Upper lobe of left lung (tissue), 6 donors: ENCODE measurements at regions not wholly inside any gene's neighbourhood (a gene's known extent, or its start where the extent isn't known, plus 50 kb on each side); places are given as distances from the start of the nearest gene placed in this dataset.

ENCODE experiments used
- ATAC-seq, 2 donors: fragments of 200-7000 bp; cut with Tn5 transposase; one replicate each; pipeline ENCODE4 v1.9.1; 2022; ENCODE audit warnings: mild to moderate bottlenecking in 2 of 2, moderate library complexity in 2 of 2; ENCODE audit not compliant: low FRiP score in 2 of 2
- DNase-seq, 2 donors: peaks; one replicate each; pipeline ENCODE4 v3.0.0-alpha.2; 2019 to 2020
- H3K27ac ChIP-seq, 4 donors: fragments of 200-600 bp; sonication (generic); one replicate each; pipeline ENCODE4 v1.5.1; 2016 to 2019
- H3K27me3 ChIP-seq, 4 donors: fragments of 200-600 bp; sonication (generic); one replicate each; pipeline ENCODE4 v1.5.1; 2017 to 2019
- H3K36me3 ChIP-seq, 4 donors: fragments of 200-600 bp; sonication (generic); one replicate each; pipeline ENCODE4 v1.5.1; 2016 to 2019
- H3K4me1 ChIP-seq, 4 donors: fragments of 200-600 bp; sonication (generic); one replicate each; pipeline ENCODE4 v1.5.1; 2018 to 2019
- H3K4me3 ChIP-seq, 4 donors: fragments of 200-600 bp; sonication (generic); one replicate each; pipeline ENCODE4 v1.5.1; 2017 to 2019; ENCODE audit warnings: mild to moderate bottlenecking in 2 of 4, moderate library complexity in 1 of 4
- H3K9me3 ChIP-seq, 4 donors: fragments of 200-600 bp; sonication (generic); one replicate each; pipeline ENCODE4 v1.5.1; 2018 to 2019
- EP300 ChIP-seq, 4 donors: sonication (generic); formaldehyde crosslinking; IDR thresholded peaks; one replicate each; pipeline ENCODE4 v1.5.1; 2017; ENCODE audit warnings: antibody characterized with exemption in 4 of 4, control low read depth in 2 of 4
- POLR2A ChIP-seq, 4 donors: fragments of 450-650 bp; IDR thresholded peaks; one replicate each; pipeline ENCODE4 v1.5.1; 2016 to 2017; ENCODE audit warnings: antibody characterized with exemption in 4 of 4, mild to moderate bottlenecking in 2 of 4
- POLR2AphosphoS5 ChIP-seq, 2 donors: sonication (generic); formaldehyde crosslinking; IDR thresholded peaks; one replicate each; pipeline ENCODE4 v1.5.1; 2017; ENCODE audit warnings: antibody characterized with exemption in 2 of 2
- WGBS, 2 donors: methylation state at CpG; one replicate each; pipeline ENCODE4 v1.1.5; 2017 to 2018; 5-methylcytosine and 5-hydroxymethylcytosine counted together
- TF ChIP-seq, protein P1 (sequence below), 6 experiments: fragments of 450-650 bp in 4 of 6; fragments of 200-600 bp in 2 of 6; sonication (generic) in 2 of 6; IDR thresholded peaks; one replicate each; pipeline ENCODE4 v1.5.1; 2016 to 2019; ENCODE audit warnings: antibody characterized with exemption in 6 of 6
- donor health status: DM: no; HTN: no; CAD: no; lungs with moderate emphysema.
- donor health status: DM: no; HTN: yes; CAD: no; lungs with severe emphysema.

DNA sequence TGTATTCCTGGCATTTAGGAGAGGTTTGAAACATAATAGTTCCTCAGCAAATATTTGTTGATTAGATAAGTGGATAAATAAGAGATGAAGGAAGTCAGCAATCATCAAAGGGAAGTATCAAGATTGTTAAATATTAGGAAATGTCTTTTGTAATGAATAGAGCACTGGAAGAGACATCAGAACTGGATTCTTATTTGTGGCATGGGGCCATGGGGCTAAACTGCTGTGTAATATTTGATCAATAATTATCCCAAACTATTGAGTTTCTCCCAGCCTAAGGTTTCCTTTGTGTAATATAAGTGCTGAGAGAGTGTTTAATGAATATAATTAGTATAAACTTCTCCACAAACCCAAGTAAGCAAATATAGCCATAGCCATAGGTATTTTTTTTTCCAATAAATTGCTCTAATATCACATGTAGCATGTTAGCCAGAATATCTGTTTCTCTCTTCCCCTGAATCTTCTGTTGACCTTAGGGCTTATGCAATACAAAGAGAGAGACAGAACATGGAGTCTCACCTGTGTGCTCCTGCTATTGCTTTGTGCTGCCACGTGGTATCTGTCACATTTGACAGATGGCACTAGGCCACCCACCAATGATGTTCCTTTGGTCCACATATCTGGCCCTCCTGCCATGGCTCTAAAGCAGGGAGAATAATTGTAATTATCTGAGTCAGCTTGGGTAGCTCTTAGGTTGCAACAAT lies 658.7 kb downstream of the SOX5 start:
- 31 to 60% methylated on average over 1 of the region's 1 CpG for WGBS, 2 donors
- peaks cover 0 to 5% (median 0%) of the 10 kb centered on the region in 4 donors for H3K9me3 ChIP-seq
- H3K36me3 ChIP-seq: no peaks in the 10 kb centered on the region
- no peak overlapping the region for H3K27ac ChIP-seq
- H3K27me3 ChIP-seq: no peaks in the 10 kb centered on the region
- DNase-seq (no peak), ATAC-seq (no peak)
- no peaks in the 10 kb centered on the region for H3K4me1 ChIP-seq
- H3K4me3 ChIP-seq: no peak overlapping the region
- no peak for TF ChIP-seq EP300 (IDR thresholded peaks at IDR 0.05)
- no peak for TF ChIP-seq POLR2AphosphoS5 (IDR thresholded peaks at IDR 0.05)
- TF ChIP-seq, protein P1, sequence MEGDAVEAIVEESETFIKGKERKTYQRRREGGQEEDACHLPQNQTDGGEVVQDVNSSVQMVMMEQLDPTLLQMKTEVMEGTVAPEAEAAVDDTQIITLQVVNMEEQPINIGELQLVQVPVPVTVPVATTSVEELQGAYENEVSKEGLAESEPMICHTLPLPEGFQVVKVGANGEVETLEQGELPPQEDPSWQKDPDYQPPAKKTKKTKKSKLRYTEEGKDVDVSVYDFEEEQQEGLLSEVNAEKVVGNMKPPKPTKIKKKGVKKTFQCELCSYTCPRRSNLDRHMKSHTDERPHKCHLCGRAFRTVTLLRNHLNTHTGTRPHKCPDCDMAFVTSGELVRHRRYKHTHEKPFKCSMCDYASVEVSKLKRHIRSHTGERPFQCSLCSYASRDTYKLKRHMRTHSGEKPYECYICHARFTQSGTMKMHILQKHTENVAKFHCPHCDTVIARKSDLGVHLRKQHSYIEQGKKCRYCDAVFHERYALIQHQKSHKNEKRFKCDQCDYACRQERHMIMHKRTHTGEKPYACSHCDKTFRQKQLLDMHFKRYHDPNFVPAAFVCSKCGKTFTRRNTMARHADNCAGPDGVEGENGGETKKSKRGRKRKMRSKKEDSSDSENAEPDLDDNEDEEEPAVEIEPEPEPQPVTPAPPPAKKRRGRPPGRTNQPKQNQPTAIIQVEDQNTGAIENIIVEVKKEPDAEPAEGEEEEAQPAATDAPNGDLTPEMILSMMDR (IDR thresholded peaks at IDR 0.05): no peak
- no peak for TF ChIP-seq POLR2A (IDR thresholded peaks at IDR 0.05)

DNA sequence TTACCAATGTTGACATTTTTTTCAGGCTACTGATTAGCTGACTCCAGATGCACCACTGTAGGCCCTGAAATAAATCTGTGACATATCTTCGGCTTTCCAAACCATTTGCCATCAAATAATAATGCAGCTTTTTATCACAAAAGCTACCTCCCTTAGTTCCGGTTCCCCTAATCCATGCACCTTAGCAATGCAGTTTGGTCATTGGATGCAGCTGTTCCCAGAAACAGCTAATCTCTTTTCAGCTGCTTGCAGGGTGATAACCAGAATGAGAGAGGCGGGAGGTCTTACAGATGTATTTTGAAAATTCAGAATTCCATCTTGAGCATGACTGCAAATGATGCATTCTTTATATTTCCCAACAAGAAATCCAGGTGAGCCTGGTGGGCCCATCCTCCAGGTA lies 646.2 kb downstream of the SOX5 start:
- H3K27me3 ChIP-seq: no peaks in the 10 kb centered on the region
- ATAC-seq (no peak), DNase-seq (no peak)
- H3K36me3 ChIP-seq: no peaks in the 10 kb centered on the region
- no peaks in the 10 kb centered on the region for H3K4me1 ChIP-seq
- no peak overlapping the region for H3K27ac ChIP-seq
- TF ChIP-seq EP300 (IDR thresholded peaks at IDR 0.05) (no peak), POLR2A (IDR thresholded peaks at IDR 0.05) (no peak), POLR2AphosphoS5 (IDR thresholded peaks at IDR 0.05) (no peak)
- TF ChIP-seq, protein P1 (IDR thresholded peaks at IDR 0.05): no peak
- 82 to 91% methylated on average over 3 of the region's 3 CpGs for WGBS, 2 donors
- no peak overlapping the region for H3K4me3 ChIP-seq
- no peaks in the 10 kb centered on the region for H3K9me3 ChIP-seq

DNA sequence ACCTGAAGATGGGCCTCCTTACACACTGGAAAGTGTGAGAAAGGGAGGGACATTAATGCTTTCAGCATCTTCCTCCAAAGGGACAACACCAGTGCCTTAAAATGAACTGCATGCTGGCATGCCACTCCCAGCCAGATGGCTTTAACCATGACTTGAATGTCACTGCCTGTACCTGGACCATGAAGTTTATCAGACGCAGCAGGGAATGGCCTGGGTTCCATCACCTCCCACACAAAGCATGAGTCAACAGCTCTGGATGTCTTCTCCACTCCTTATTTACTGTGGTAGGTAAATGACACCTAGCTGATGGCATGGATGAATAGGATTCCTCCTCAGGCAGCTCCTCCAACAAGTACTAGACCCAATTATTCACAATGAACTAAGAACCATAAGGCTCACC lies 645.6 kb downstream of the SOX5 start:
- ATAC-seq: no peak
- Histone ChIP-seq H3K4me1 (no peaks in the 10 kb centered on the region), H3K27me3 (no peaks in the 10 kb centered on the region), H3K36me3 (no peaks in the 10 kb centered on the region), H3K9me3 (no peaks in the 10 kb centered on the region), H3K27ac (no peak overlapping the region), H3K4me3 (no peak overlapping the region)
- TF ChIP-seq, protein P1 (IDR thresholded peaks at IDR 0.05): no peak
- TF ChIP-seq EP300 (IDR thresholded peaks at IDR 0.05) (no peak), POLR2A (IDR thresholded peaks at IDR 0.05) (no peak)
- WGBS, 2 donors: 75 to 77% methylated on average over 1 of the region's 1 CpG
- no peak for DNase-seq

DNA sequence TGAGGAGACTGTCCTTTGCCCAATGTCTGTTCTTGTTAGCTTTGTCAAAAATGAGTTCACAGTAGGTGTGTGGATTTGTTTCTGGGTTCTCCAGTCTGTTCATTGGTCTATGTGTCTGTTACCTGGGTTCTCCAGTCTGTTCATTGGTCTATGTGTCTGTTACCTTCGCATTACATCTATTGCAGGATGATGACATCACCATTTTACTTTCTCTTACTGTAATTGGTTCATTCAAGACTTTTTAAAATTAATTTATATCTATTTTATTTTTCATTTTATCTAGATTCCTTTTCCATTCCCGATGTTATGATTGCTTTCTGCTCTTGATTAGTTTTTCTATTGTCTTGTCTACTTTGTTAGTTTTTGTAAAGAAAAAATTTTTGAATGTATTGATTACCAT lies 615.5 kb downstream of the SOX5 start:
- Histone ChIP-seq H3K4me1 (no peaks in the 10 kb centered on the region), H3K27me3 (no peaks in the 10 kb centered on the region), H3K4me3 (no peak overlapping the region), H3K9me3 (no peaks in the 10 kb centered on the region), H3K36me3 (no peaks in the 10 kb centered on the region), H3K27ac (no peak overlapping the region)
- no peak for DNase-seq
- TF ChIP-seq POLR2A (IDR thresholded peaks at IDR 0.05): no peak
- no peak for TF ChIP-seq POLR2AphosphoS5 (IDR thresholded peaks at IDR 0.05)
- no peak for TF ChIP-seq EP300 (IDR thresholded peaks at IDR 0.05)
- TF ChIP-seq, protein P1 (IDR thresholded peaks at IDR 0.05): no peak
- 81 to 82% methylated on average over 2 of the region's 2 CpGs for WGBS, 2 donors
- ATAC-seq: no peak

DNA sequence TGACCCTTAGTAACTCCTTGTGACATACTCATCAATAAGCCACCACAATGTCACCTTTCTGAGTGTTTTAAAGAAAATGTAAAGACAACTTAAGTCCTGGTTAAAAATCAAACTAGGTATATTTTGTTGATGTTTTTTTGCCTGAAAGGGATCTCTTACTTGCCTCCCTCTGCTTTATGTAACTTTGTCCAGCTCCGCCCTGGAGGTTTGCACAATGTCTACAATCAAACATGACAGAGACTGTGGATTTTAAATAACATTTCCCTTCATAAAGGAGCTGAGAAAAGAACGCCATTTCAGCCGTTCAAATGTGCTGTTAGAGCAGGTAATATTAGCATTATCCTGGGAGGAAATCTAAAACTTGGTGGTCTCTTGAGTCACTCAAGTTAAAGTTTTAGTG lies 613.9 kb downstream of the SOX5 start:
- 73 to 82% methylated on average over 3 of the region's 3 CpGs for WGBS, 2 donors
- H3K9me3 ChIP-seq: no peaks in the 10 kb centered on the region

More for the DNA sequence above, 613.9 kb downstream of the SOX5 start:
- no peak overlapping the region for H3K4me3 ChIP-seq
- H3K4me1 ChIP-seq: no peaks in the 10 kb centered on the region
- H3K36me3 ChIP-seq: no peaks in the 10 kb centered on the region
- no peak for DNase-seq
- H3K27ac ChIP-seq: no peak overlapping the region
- H3K27me3 ChIP-seq: no peaks in the 10 kb centered on the region
- ATAC-seq: no peak
- no peak for TF ChIP-seq POLR2AphosphoS5 (IDR thresholded peaks at IDR 0.05)
- TF ChIP-seq, protein P1 (IDR thresholded peaks at IDR 0.05): no peak
- TF ChIP-seq EP300 (IDR thresholded peaks at IDR 0.05): no peak
- TF ChIP-seq POLR2A (IDR thresholded peaks at IDR 0.05): no peak
